ENCODE measurements at regions not wholly inside any gene's neighbourhood (a gene's known extent, or its start where the extent isn't known, plus 50 kb on each side); places are given as distances from the start of the nearest gene placed in this dataset.

DNA sequence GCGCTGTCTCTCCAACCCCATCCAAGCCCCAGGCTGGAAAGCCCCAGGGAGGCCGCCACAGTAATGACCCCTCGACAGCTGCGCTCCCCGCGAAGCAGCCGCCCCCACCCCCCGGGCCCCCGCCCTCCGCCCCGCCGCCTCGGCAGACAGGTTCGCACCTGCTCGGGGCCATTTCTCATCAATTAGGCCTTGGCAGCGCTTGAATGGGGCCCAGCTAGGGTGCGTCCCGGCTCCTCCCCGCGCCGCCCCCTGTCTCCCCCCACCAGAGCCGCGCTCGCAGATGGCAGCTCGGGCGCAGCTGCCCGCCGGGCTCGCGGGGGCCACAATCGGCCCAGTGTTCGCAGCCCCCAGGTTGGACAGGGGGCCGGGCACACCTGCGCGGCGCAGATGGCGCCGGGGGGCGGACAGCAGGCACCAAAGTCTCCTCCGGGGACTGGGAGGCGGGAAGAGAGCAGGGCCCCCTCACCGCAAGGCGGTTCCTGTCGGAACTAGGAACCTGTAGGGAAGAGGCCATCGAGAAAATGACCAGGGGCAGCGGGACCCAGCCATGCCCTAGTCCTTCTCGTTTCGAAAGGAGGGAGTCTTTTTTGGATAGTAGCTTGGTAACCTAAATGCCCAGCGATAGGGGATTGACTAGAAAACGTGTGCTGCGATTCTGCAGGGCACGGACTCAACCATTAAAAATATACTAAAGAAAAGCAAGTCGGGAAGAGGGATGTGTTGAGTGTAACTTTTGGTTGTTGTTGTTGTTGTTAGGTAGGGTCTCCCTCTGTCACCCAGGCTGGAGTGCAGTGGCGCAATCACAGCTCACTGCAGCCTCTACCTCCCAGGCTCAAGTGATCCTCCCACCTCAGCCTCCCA, 83.2 kb upstream of the EYA2 start:
- FAIRE-seq (no peak), DNase-seq (ENCODE audit: low spot score) (no peak)

DNA sequence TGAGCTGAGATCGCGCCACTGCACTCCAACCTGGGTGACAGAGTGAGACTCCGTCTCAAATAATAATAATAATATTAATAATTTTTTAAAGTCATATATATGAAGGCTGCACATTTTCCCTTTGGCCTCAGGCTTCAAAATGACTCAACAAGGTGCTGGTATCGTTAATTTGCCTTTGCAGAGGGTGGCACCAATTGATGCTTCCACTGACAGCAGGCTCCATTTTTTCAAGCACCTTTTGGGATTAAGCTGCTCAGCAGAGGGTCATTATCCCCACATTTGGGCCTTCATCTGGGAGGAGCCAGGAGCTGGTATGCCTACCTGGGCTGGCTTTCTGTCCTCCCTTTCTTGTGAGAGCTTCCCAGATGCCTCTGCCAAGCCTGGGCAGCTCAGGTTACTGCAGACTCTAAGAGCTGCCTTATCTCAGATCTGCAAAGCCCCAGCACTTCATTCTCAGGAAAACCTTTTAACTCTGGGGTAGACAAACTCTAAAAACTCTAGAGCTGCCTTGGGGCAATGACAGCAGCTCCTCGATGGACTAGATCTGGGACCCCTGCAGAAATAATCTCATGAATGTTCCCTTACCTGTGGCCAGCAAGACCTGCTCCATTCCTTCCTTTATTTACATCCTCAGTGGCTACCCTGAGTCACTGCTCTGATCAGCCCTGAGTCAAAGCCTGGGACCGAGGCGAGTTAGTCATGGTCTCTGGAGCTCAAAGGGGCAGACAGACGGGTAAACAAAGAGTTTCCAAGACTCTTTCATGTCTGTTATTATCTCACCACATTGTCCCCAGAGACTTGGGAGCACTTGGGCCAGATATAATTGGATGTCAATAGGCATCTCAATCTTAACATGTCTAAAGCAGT, 80.0 kb upstream of the EYA2 start:
- peak; percentile 94 for FAIRE-seq
- peak; percentile 96 for DNase-seq (ENCODE audit: low spot score)

DNA sequence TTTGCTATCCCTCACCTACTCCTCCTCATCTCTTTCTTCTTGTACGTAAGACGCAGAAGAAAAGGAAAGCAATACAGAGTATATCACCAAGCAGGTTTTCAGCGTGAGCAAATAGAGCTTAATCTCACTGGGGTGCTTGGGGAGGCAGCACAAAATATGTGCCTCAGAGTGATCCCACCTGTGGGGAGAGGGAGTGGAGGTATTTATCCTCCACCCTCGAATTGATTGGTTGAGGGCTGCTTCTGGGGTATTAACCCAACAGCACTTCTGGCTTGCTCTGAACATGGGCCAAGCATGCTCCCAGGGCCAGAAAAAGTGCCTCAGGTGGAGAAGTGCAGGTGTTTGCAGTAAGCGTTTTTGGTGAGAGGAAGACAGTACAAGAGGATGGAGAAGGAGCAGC, 78.5 kb upstream of the EYA2 start:
- DNase-seq (ENCODE audit: low spot score) (no peak), FAIRE-seq (no peak)

DNA sequence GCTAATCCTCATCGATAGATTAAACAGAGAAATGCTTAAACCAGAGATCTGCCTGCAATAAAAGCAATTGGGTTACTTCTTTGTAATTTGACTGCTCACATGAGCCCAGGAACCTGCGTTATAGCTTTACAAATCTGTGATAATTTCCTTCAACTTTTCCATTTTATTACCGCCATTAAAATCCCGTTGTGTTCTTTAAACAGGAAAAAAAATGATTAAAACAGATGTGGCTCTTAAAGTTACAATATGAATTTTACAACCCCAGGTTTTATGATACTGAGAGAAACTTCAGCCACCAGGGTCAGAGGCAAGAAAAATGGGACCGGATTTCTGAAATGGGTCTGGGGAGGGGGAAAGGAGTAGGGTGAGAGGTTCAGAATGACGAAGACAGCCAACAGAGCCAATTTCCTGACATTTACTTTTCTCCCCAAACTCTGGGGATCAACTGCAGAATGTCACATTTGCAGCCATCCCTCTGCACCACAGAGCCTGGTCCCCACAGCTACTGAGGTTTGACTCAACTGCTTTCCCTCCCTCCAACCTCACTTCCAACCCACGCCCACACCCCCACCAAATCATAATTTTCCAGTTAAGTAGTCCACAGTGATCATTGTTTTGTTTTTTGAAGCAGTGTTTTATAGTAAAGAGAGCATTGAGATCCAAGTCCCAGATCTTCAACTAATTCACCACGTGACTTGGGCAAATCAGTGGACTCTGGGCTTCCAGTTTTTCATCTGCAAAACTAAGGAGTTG, 77.6 kb upstream of the EYA2 start:
- DNase-seq (ENCODE audit: low spot score) (no peak), FAIRE-seq (no peak)

DNA sequence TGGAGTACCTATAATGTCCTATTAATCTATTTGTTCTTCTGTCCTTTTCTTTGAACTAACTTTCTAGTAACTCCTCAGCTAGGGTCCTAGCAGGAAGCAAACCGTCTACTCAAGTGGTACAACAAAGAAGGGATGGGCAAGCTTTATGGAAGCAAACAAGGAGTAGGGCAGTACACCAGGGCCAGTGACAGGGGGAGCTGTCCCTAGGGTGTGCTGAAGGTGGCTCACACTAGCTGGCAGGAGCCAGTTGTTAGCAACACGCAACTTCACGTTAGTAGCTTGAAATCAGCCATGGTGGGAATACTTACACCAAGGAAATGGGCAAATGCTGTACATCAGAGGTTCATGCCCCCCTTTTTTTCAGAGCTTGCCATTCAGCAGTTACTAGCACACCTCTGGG, 74.0 kb upstream of the EYA2 start:
- FAIRE-seq (peak; percentile 17), DNase-seq (ENCODE audit: low spot score) (no peak)

DNA sequence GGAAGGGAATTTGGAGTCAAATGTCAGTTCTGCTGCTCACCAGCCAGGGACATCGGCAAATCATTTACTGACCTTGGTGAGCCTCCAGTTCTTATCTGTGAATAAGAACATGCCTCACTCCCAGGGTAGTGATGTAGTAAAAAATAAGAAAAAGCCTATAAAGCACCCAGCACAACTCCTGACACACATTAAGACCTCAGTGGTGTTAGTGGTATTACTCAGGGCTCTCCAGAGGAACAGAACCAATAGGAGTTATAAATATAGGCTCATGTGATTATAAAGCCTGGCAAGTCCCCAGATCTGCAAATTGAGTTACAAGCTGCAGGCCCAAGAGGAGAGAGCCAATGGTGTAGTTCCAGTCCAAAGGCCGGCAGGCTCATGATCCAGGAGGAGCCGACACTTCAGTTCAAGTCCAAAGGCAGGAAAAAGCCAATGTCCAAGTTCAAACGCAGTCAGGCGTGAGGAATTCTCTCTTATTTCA, 71.3 kb upstream of the EYA2 start:
- FAIRE-seq (no peak), DNase-seq (ENCODE audit: low spot score) (no peak)

DNA sequence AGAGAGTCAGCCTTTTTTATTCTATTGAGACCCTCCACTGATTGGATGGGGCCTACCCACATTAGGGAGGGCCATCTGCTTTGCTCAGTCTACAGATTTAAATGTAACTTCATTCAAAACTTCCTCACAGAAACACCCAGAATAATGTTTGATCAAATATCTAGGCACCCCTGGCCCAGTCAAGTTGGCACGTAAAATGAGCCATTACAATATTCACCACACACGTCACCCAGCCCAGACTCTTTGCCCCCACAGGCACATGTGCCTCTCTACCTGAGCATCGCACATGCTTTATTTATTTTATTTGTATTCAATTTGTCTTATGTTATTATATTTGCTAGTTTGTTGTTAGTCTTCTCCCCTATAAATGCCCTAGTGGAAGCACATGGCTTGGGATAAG, 70.9 kb upstream of the EYA2 start:
- DNase-seq (ENCODE audit: low spot score) (no peak), FAIRE-seq (peak; percentile 20)

DNA sequence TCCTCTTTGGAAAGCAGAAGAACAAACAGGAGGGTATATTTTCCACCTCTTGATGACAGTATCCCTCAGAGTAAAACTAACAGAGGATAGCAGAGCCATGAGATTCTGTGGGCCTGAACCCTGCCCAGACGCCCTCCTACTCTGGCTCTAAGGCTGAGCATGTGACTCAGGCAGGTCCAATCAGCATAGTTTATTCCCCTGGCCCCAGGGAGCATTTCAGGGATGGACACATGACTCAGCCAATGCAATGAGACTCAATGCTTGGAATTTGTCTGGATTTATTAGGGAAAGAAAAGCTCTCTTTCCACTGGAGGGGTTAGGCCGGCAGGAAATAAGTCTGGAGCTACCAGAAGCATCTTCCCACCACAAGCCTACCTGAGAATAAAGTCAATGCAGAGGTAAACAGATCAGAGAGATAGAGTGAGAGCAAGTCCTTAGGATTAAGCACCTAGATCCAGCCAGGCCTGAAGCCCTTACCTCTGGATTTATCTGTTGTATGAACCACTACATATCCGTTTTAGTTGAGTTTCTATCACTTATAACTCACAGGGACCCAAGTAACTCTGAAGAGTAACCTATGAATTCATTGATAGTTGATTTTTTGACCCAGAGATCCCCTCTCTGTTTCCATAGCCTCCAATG, 68.2 kb upstream of the EYA2 start:
- FAIRE-seq (no peak), DNase-seq (ENCODE audit: low spot score) (peak; percentile 39)

DNA sequence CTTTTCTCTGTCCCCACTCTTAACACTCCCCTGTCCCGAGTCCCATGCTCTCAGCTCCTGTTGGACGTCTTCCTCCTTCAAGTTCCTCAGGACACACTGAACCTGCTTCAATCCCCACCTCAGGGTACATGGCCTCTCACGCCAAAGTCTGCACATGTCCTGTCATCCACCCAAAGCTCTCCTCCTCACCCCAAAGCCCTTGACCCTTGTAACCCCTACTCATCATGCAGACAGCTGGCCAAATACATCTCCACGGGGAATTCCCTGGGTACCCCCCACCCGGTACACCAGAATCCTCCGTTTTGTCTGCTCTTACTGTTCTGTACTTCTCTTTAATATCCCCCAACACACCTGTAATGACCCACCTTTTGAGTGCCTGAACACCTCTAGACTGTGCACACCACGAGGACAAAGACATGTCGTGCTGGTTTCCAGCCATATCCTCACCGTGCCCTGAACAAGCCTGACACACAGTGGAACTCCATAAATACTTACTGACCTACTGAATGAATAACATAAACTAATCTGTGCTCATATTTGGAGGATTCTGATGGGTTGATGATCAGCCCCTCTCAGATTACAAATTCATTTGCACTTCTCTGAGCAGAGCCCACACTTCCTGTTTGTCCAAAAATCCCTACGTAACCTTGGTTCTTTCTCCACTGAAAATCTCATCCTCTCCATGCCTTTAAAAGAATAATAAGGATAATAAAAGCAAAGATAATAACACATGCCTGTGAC, 66.8 kb upstream of the EYA2 start:
- DNase-seq (ENCODE audit: low spot score): no peak
- FAIRE-seq: peak; percentile 23

DNA sequence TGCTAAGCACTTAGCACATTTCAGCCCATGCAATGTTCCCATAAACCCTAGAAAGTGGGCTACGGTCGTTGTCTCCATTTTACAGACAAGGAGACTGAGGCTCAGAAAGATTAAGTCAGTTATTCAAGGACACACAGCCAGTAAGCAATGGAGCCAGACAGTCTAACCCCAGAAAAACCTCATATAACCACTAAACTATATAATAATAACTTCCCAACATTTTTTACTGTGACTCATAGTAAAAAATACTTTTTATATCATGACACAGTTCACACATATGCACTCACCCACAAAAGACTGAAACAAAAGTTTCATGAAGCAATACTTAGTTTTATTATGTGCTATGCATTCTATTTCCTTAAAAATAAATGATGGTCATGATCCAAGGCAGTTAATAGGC, 66.2 kb upstream of the EYA2 start:
- DNase-seq (ENCODE audit: low spot score) (no peak), FAIRE-seq (no peak)

DNA sequence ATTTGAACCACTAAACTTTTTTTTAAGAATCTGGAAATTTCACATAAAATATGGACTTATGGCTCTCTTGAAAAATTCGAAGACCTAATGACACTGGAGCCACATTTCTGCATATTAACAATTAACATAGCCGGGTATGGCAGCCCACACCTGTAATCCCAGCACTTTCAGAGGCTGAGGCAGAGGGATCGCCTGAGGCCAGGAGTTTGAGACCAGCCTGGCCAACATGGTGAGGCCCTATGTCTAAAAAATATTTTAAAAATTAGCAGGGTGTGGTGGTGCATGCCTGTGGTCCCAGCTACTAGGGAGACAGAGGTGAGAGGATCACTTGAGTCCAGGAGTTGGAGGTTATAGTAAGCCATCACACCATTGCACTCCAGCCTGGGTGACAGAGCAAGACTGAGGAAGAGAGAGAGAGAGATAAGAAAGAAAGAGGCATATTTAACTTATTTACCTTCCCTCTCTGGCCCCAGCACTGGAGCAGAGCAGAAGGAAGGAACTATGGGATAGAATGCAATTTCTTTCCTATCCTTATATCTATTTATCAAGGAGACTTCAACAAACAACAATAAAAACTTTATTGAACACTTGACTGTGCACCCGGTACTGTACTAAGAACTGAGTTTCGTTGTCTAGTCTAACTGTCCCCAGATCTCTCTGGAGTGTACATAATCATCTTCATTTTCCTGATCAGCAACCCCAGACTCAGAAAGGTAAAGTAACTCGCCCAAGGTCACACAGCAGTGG, 63.6 kb upstream of the EYA2 start:
- no peak for FAIRE-seq
- DNase-seq (ENCODE audit: low spot score): no peak

DNA sequence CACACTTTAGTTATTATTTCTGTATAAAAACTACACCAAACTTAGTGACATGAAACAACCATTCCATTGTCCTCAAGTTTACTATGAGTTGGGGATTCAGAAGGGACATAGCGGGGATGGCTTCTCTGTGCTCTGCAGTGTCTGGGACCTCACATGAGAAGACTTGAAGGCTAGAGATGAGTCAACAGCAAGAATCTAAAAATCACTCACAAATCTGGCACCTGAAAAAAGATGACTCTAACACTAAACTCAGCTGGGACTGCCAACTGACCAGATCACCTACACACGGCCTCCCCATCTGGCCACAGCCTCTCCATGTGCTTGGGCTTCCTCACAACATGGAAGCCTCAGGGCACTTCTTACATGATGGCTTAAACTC, 63.0 kb upstream of the EYA2 start:
- no peak for DNase-seq (ENCODE audit: low spot score)
- no peak for FAIRE-seq

DNA sequence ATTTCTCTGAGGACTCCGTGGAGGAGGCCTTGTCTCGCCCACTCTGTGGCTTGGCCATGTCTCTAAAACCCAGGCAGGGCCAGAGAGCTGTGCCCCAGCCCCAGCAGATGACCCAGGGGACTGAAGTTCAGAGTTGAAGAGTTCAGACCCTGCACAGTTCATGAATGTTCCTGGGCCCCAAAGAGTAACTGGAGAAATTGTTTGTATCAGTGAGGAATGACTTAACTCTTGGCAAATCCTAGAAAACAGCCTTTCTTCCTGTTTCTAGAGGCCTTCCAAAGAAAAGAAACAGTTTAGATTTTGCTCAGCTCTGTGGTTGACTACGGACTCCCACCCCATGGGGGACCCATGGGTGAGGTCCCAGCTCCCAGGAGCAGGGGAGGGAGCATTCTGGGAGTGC, 62.1 kb upstream of the EYA2 start:
- FAIRE-seq (no peak), DNase-seq (ENCODE audit: low spot score) (no peak)

DNA sequence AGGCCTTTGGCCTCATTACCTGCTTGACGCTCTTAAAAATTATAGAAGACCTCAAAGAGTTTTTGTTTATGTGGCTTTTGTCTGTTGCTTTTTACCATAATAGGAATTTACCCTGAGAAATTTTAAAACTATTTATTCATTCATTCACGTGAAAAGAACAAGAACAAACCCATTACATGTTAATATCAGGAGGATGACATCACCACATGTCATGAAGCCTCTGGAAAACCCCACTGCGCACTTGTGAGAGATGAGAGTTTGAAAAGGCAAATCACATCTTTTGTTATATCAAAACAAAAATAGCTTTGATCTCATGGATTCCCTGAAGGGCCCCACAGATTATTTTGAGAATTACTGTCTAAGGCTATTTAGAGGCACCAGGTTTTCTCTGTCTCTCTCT, 61.3 kb upstream of the EYA2 start:
- DNase-seq (ENCODE audit: low spot score) (no peak), FAIRE-seq (no peak)

DNA sequence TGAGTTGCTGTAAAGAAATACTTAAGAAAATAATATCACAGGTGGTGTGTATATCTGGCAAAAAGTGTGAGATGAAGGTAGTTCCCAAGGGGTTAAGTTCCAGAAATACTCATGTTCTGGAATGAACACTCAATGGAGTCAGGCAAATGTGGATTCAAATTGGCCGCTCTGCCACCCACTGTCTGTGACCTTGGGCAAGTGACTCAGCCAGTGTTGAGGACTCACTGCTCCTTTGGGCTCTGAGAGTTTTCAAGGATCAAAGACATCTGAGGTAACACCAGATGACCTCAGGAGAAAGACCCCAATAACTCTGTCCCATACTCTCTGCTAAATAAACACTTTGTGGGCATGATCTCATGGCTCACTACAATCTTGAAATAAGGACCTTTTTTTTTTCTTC, 59.2 kb upstream of the EYA2 start:
- DNase-seq (ENCODE audit: low spot score) (peak; percentile 48), FAIRE-seq (no peak)

DNA sequence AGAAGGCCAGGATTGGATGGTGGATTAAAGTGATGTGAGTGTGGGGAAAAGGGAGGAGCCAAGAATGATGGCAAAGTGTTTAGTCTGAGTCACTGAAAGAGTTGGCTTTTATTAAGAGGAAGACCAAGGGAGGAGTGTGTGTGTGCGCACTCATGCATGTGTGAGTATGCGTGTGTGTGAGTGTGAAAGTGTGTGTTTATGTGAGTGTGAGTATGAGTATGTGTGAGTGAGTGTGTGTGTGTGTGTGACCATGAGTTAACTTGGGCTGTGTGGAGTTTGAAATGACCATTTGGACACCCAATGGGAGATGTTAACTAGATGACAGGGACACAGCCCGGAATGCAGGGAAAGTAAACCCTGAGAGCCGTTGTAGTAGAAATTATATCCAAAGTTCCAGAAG, 57.6 kb upstream of the EYA2 start:
- no peak for DNase-seq (ENCODE audit: low spot score)
- peak; percentile 99 for FAIRE-seq

DNA sequence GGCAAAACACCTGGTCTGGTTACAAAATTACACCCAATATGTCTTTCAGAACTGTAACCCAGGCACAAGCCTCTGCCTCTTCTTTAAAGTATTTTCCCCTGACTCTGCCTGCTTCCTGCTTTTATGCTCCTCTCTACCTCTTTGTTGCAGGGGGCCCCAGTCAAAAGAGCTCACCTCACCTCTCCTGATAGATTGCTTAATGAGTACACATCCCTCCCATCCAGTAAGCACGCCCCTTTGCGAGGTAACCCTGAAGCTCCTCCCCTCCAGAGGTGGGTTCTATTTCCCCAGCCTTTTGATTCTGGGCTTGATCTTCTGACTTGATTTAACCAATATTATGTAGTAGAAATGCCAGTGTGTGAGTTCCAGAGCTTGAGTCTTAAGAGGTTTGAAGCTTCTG, 56.6 kb upstream of the EYA2 start:
- no peak for FAIRE-seq
- DNase-seq (ENCODE audit: low spot score): no peak

DNA sequence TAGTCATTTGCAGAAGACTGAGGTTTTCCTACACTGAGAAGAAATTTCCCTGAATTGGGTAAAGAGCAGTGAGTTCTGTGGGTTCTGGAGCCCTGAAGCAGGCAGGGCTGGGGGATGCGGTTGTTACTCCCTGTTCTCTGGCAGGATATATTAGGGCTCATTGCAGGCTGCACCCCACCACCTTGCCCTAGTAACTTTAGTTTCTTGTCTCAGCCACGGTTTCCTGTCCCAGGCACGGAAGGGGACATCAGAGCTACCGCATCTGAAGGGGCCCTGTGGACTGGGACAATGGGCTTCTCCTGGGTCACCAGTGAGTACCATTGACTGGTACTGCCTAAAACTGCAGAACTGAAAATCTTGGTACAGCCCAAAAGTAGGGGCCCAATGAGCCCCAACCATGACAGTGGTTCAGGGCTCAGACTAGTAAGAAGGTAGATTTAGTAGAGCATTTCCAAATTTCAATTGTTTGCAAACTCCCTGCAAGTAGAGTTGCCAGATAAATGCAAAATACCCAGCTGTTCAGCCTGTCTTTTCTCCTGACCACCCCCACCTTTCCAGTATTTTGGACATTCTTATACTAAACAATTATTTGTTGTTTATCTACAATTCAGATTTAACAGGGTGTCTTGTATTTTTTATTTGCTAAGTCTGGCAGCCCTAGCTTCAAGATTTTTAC, 54.5 kb upstream of the EYA2 start:
- no peak for FAIRE-seq

More for the DNA sequence above, 54.5 kb upstream of the EYA2 start:
- DNase-seq (ENCODE audit: low spot score): no peak

Measured in urothelium cell line (cell line).